LNCaP clone FGC (cell line): ENCODE measurements at regions not wholly inside any gene's neighbourhood (a gene's known extent, or its start where the extent isn't known, plus 50 kb on each side); places are given as distances from the start of the nearest gene placed in this dataset.

ENCODE experiments used
- DNase-seq: peaks from one replicate; pipeline ENCODE4 v3.0.0-alpha.2; 2011; ENCODE audit warnings: low read depth
- H3K4me3 ChIP-seq: 2 replicates; pipeline ENCODE4 v1.5.1; 2011; ENCODE audit warnings: mild to moderate bottlenecking, low read depth, low read length, control low read depth
- CTCF ChIP-seq: IDR thresholded peaks from 2 replicates; pipeline ENCODE4 v1.5.1; 2012; ENCODE audit warnings: mild to moderate bottlenecking; ENCODE audit not compliant: control insufficient read depth, insufficient read depth; ENCODE audit errors: extremely low read depth

DNA sequence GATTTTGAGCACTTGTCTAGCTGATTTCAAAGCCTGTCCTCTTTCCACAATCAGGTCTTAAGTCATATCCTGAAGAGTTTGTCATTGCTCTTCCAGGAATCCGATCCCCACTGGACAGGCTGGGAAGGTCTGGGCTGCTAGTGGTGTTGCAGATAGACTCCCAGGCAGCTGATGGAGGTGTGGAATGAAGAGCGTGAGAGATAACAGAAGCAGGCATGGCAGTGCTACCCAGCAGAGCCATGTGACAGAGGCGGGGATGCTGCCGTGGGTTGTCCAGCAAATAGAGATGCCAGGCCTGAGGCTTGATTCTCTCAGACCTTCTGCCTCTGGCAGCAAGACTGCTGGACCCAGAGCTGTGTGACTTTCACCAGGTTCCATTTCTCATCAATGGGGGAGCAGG lies 116.5 kb upstream of the EEPD1 start:
- TF ChIP-seq CTCF, result no peak
- no peak overlapping the region for H3K4me3 ChIP-seq
- DNase-seq, result no peak

GRCh38 chr7:36037121-36037662 lies 115.9 kb upstream of the EEPD1 start:
- no peak overlapping the region for H3K4me3 ChIP-seq
- no peak for TF ChIP-seq CTCF
- DNase-seq, result peak; percentile 98

- no peak for DNase-seq
- no peak for TF ChIP-seq CTCF
- H3K4me3 ChIP-seq, result no peak overlapping the region
Observed at GRCh38 chr7:36038063-36038721, 114.9 kb upstream of the EEPD1 start.

DNA sequence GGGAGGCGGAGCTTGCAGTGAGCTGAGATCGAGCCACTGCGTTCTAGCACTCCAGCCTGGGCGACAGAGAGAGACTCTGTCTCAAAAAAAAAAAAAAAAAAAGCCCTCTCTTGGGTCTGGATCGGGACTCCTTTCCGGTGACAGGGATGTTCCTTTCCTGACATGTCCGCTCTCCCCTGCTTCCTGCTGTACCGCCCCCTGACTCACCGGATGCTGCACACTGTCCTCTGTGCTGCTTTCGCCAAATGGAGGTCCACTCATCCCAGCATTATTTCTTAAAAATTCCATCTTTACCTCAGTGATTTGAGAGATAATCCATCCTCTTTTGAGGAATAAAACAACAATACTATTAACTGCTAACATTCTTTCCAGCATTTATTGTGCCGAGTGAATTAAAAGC lies 113.8 kb upstream of the EEPD1 start:
- no peak for DNase-seq
- no peak for TF ChIP-seq CTCF

DNA sequence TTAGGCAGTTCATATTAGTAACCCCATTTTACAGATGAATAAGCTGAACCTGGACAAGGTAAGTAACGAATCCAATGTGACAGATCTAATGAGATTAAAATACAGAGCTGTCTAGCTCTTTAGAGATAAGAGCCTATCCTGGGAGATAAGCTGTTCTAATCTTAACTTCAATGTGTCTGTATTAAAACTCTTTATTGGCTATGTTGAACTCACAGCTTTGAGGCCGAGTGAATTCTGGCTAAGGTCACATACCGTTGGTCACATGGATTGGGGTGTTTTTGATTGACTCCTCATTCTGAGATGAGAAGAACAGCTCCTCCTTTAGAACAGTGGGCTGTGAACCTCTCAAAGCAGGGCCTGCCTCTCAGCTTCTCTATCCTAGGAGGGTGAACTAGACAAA lies 113.4 kb upstream of the EEPD1 start:
- no peak overlapping the region for H3K4me3 ChIP-seq
- TF ChIP-seq CTCF, result no peak
- no peak for DNase-seq

More for the DNA sequence above, 113.8 kb upstream of the EEPD1 start:
- no peak overlapping the region for H3K4me3 ChIP-seq

GRCh38 chr7:36040679-36041078 lies 112.4 kb upstream of the EEPD1 start:
- no peak for DNase-seq

More at GRCh38 chr7:36040679-36041078, 112.4 kb upstream of the EEPD1 start:
- no peak overlapping the region for H3K4me3 ChIP-seq
- TF ChIP-seq CTCF, result no peak
